Suprapubic skin (tissue), 3 donors: ENCODE measurements at regions not wholly inside any gene's neighbourhood (a gene's known extent, or its start where the extent isn't known, plus 50 kb on each side); places are given as distances from the start of the nearest gene placed in this dataset.

ENCODE experiments used
- CTCF ChIP-seq, 2 donors: fragments of 200-600 bp in 1 of 2; fragments of 450-650 bp in 1 of 2; sonication (generic) in 1 of 2; IDR thresholded peaks; one replicate each; pipeline ENCODE4 v1.5.1; 2016 to 2019; ENCODE audit warnings: antibody characterized with exemption in 2 of 2, mild to moderate bottlenecking in 1 of 2, moderate library complexity in 1 of 2
- EP300 ChIP-seq: sonication (generic); formaldehyde crosslinking; IDR thresholded peaks from one replicate; pipeline ENCODE4 v1.6.1; 2017; ENCODE audit warnings: antibody characterized with exemption
- POLR2A ChIP-seq, 2 donors: fragments of 450-650 bp; IDR thresholded peaks; one replicate each; pipeline ENCODE4 v1.6.1; 2017; ENCODE audit warnings: antibody characterized with exemption in 2 of 2, mild to moderate bottlenecking in 2 of 2, moderate library complexity in 2 of 2

- TF ChIP-seq CTCF (IDR thresholded peaks at IDR 0.05), result no peak
- no peak for TF ChIP-seq EP300
- TF ChIP-seq POLR2A (IDR thresholded peaks at IDR 0.05), result no peak
Observed at GRCh38 chr1:219277304-219278105, 103.8 kb downstream of the LYPLAL1 start.
